Gastroesophageal sphincter (tissue), 3 donors: ENCODE measurements at regions not wholly inside any gene's neighbourhood (a gene's known extent, or its start where the extent isn't known, plus 50 kb on each side); places are given as distances from the start of the nearest gene placed in this dataset.

Experiments used
- EP300 ChIP-seq: sonication (generic); formaldehyde crosslinking; IDR thresholded peaks from one replicate; pipeline ENCODE4 v1.6.1; 2017; ENCODE audit warnings: antibody characterized with exemption, mild to moderate bottlenecking
- POLR2AphosphoS5 ChIP-seq: sonication (generic); formaldehyde crosslinking; IDR thresholded peaks from one replicate; pipeline ENCODE4 v1.6.1; 2017; ENCODE audit warnings: antibody characterized with exemption
- TF ChIP-seq, protein P1 (sequence below), 4 experiments: fragments of 200-600 bp in 2 of 4; fragments of 450-650 bp in 2 of 4; sonication (generic) in 1 of 4; IDR thresholded peaks; one replicate each; pipeline ENCODE4 v1.5.1; 2017 to 2019; ENCODE audit warnings: antibody characterized with exemption in 4 of 4, mild to moderate bottlenecking in 2 of 4, moderate library complexity in 2 of 4

DNA sequence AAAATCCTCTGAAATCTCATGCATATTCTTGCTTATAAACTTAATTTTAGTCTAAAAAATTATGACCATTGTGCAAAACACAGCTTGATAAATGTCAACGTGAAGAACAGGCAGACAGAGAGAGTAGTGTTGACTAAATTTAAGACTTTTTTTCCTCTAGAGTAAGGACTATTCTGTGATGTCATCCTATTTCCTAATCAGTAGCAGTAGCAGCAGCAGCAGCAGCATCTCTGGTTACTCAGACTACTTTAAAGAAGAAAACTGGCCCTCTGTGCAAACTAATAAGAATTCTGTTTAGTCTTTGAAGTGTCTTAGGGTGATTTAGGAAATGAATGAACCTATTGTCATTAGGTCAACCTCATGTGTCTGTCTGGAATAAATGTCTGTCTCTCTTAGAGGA lies 403.0 kb downstream of the HINT1 start:
- no peak for TF ChIP-seq EP300
- TF ChIP-seq, protein P1, sequence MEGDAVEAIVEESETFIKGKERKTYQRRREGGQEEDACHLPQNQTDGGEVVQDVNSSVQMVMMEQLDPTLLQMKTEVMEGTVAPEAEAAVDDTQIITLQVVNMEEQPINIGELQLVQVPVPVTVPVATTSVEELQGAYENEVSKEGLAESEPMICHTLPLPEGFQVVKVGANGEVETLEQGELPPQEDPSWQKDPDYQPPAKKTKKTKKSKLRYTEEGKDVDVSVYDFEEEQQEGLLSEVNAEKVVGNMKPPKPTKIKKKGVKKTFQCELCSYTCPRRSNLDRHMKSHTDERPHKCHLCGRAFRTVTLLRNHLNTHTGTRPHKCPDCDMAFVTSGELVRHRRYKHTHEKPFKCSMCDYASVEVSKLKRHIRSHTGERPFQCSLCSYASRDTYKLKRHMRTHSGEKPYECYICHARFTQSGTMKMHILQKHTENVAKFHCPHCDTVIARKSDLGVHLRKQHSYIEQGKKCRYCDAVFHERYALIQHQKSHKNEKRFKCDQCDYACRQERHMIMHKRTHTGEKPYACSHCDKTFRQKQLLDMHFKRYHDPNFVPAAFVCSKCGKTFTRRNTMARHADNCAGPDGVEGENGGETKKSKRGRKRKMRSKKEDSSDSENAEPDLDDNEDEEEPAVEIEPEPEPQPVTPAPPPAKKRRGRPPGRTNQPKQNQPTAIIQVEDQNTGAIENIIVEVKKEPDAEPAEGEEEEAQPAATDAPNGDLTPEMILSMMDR (IDR thresholded peaks at IDR 0.05) = no peak
- TF ChIP-seq POLR2AphosphoS5 = no peak
